ENCODE measurements at regions not wholly inside any gene's neighbourhood (a gene's known extent, or its start where the extent isn't known, plus 50 kb on each side); places are given as distances from the start of the nearest gene placed in this dataset.
"Not testable (repeated sequence)": the region's sequence is repeated elsewhere in the genome, so short reads cannot be mapped to it uniquely, and the experiment has no call there.

DNA sequence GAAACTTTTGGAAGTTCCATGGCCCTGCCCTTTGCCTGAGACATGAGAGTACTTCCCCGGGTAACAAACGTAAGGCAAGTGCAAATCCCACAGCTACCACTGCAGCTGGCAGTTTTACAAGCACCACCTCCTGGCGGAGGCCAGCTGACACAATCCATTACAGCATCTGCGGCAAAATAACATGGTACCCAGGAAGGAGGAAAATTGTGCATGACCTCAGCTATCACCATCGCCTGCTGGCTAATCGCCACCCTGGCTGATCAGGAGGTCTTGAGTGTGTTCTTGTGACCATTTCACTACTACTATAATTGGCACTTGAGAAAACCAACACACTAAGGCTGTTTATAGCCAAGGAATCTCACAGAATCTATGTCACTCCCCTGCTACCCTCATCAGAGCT is 71.7 kb upstream of the SERPINE2 start:
- DNase-seq (ENCODE audit: low spot score) = no peak

DNA sequence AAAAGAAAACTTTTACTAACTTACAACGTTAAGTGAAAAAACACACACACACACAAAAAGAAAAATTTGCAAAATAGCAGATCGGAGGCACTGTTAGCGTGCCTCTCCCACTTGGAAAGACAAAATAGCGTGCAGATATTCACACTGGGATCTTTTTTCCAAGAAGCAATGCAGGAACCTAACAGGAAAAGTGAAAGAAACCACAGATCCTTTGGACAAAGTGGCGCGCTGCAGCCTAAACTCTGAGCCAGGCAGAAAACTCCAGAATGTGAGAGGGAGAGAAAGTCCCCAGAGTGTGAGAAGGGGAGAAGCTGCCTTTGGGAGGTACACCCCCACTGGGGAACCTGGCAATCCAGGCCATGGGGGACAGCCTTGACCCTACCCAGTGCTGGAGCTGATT is 70.7 kb upstream of the SERPINE2 start:
- no peak for DNase-seq (ENCODE audit: low spot score)

DNA sequence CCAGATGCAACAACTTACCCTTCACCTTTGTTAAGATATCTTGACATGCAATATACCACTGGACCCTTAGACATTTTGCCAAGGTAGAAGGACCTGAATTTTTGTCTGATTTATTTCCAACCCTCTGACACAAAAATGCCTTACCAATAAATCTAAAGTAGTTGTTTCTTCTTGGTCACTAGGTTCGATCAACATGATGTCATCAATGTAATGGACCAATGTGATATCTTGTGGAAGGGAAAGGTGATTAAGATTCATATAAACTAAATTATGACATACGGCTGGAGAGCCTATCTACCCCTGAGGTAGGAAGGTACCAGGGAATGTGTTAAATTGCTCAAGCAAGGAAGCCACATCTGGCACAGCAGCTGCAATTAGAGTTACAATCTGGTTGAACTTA is 67.7 kb upstream of the SERPINE2 start:
- no peak for DNase-seq (ENCODE audit: low spot score)

DNA sequence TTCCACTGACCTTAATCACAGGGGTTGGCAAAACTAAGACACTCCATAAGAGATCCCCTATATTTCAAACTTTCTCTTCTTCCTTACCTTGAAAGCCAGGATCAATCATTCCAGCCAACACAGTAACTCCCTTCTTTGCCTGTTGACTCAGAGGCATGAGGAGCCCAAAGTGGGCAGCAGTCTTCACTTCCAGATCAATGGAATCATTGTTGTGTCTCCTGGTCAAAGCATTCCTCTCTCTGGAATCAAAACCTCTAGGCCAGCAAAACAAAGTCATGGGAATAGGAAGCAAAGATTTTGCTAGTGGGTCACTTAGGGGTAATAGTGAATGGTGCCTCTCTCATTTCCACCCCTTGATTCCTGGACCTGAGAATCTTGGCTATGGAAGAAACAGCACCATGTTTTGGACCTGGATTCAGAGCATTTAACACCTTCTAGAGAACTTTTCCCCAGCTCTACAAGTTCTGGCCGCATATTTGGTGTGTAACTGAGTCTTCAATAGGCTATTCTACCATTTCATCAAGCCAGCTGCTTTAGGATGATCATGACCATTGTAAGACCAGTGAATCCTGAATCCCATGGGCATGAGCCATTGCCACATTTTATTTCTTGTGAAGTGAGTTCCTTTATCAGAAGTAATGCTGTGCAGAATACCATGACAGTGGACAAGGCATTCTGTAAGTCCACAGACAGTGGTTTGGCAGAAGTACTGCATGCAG is 65.7 kb upstream of the SERPINE2 start:
- DNase-seq (ENCODE audit: low spot score) = no peak

DNA sequence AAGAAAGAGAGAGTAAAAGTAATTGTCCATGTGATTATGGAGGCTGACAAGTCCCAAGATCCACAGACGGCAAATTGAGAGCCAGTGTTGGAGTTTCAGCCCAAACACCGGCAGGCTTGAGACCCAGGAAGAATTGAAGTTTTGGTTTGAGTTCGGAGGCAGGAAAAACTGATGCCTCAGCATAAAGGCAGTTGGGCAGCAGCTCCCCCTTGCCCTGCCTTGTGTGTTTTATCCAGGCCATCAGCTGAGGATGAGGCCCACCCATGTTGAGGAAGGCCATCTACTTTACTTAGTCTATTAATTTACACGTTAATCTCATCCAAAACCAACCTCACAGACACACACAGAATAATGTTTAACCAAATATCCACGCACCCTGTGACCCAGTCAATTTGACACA is 64.6 kb upstream of the SERPINE2 start:
- no peak for DNase-seq (ENCODE audit: low spot score)

DNA sequence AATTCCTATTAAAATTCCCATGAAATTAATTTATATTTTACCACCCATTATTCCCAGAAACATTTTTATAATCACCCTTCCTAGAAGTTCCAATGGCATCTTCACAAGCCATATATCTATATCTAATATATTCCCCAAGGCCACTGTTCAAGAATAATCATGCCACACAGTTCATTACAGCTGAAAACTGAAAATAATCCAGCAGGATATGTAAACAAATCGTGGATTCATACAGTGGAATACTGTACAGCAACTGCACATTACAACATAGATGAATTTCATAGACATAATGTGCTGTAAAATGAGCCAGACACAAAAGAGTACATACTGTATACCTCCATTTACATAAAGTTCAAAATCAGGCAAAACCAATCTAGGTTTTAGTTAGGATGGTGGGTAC is 63.9 kb upstream of the SERPINE2 start:
- DNase-seq (ENCODE audit: low spot score) = no peak

DNA sequence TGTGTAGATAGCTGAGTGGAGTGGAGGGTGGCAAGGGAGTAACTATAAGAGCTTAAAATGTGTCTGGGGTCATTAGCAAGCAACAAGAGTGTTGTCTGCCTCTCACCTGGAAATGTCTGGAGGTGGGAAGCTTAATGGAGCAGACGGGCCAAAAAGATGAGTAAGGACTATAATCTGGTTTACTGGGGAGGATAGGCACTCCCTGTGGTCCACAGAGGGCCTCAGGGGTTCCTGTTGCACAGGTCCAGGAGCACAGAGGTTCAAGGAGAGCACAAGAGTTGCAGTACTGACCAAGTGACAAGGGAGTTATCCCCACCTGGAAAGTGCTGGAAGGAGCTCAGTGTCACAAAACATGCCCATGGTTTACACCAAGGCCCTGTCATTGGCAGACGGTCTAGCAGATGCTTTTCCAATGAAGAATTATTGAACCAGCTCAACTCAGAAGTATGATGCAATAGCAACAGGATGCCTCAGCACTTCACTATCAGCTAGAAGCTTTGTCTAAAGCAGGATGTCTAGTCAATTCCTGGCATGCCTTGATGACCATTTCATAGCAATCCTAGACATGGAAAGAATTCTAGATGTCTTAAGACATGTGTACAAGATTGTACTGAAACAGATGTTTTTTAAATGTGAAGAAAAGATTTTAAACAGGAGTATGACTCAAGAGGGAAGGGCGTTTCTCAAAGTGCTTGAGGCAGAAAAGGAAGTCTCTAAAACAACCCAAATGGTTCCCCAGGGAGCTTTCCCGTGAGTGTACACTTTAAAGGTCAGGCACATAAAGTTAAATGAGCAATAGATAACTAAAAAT is 62.9 kb upstream of the SERPINE2 start:
- DNase-seq (ENCODE audit: low spot score) = no peak

DNA sequence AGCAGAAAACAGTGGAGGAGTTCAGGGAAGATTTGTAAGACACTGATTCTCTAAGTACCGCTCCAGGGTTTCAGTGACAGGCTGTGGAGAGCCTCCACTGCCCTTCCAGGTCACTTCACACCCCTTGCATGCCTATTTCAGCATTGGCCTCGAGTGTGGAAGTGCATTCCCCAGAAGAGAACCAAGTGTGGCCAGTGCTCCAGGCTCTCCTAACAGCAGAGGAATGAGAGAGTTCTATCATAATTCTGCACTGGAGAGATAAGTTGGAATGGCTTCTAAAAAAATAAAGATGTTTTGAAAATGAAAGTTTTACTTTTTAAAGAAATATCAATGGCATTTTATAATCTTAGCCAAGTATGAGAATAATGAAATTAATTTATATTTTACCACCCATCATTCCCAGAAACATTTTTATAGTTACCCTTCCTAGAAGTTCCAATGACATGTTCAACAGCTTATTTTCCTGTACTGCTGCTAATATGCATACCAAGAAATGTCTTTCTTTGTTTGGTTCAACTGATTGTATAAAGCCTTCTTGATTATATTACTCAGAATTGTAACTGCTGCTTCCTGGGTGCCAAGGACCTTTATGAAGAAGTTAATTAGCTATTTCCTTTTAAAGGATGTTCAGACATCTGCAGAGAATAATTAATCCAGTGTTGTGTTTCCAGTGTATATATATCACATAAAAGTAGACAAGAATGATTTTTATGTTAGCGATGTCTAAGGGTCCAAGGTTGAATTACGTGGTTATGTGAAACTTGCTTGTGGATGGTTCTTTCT is 61.0 kb upstream of the SERPINE2 start:
- no peak for DNase-seq (ENCODE audit: low spot score)

DNA sequence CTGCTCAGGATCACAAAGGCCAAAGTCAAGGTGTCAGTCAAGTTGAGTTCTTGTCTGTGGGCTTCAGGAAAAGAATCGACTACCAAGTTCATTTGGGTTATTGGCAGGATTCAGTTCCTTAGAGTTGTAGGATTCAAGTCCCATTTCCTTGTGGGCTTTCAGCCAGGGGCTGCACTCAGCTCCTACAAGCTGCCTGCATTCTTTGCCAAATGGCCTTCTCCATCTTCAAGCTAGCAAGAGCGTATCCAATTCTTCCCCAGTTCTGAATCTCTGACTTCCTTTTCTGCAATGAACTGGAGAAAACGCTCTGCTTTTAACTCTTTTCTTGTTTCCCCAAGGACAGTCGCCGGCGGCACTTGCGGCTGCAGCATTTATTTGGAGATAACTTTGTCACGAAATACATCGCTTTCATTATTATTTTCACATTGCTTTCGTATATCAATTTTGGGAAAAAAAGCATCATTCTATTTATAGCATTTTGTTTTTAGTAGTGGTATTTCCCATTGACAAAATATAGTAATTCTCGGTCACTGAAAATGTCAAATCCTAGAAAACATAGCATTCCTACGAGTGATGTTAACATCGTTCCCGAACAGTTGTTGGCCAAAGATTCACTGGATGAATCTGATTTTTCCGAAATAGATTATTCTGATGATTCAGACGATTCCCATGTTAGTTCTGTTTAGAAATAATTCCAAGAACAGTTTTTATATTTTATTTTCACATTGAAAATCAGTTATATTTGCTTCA is 59.6 kb upstream of the SERPINE2 start:
- DNase-seq (ENCODE audit: low spot score) = no peak

DNA sequence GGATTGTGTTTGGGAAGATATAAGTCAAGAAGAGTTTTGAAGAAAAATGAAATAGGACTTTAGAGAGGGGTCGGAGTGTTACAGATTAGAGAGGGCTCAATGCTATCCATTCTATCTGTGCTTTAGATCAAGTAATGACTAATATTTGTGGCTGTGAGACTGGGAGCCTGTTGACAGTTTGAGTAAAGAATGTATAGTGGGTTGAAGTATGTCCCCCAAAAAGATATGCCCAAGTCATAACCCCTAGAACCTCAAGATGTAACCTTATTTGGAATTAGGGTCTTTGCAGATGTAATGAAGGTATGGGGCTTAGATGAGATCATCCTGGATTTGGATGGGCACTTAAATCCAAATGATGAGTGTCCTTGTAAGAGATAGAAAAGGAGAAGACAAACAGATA is 55.3 kb upstream of the SERPINE2 start:
- DNase-seq (ENCODE audit: low spot score) = no peak

DNA sequence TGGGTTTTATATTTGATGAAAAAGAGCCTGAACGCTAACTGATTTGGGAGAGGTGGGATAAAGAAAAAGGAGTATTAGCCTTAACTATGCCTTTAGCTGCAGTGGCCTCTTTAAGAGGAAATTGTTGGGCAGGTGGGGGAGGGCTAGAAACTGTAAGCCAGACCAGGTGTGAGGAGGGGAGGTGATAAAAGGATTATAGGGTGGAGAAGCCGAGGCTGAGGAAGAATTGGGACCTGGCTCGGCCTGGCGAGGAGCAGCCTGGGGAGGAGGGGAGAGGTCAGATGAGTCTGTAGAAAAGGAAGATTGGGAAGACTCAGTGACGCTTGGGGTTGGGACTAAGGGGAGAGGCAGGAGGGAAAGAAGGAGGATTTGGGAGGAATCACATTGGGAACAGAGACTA is 52.6 kb upstream of the SERPINE2 start:
- DNase-seq (ENCODE audit: low spot score) = not testable (repeated sequence)

DNA sequence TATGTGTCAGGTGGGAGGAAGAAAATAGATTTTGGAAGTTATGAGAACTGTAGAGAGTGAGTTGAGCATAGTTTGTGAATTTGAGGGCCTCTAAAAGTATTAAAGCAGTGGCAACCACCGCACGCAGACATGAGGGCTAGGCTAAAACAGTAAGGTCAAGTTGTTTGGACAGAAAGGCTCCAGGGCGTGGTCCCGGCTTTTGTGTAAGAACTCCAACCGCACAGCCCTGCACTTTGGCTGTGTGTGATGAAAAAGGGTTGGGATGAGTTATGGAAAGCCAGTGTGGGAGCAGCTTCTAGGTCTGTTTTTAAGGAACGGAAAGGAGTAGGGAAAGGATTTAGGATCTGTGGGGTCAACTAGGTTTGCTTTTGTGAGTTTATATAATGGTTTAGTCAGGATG is 50.5 kb upstream of the SERPINE2 start:
- DNase-seq (ENCODE audit: low spot score) = not testable (repeated sequence)
